Dendritic cell treated with granulocyte-macrophage colony-stimulating factor and Interleukin-4, amounts not matched to agents 40 ng/mL and 50 ng/mL, for 4 days (primary cell): ENCODE measurements at regions not wholly inside any gene's neighbourhood (a gene's known extent, or its start where the extent isn't known, plus 50 kb on each side); places are given as distances from the start of the nearest gene placed in this dataset.
A peak's percentile ranks its signal among the peaks of the same experiment; 100 is the strongest.

Experiments used
- H3K27ac Mint-ChIP-seq: one replicate; pipeline ENCODE4 v1.8.0; 2022; ENCODE audit warnings: mild to moderate bottlenecking, mixed read lengths
- H3K27me3 Mint-ChIP-seq: one replicate; pipeline ENCODE4 v1.8.0; 2022; ENCODE audit warnings: mild to moderate bottlenecking, mixed read lengths
- H3K36me3 Mint-ChIP-seq: one replicate; pipeline ENCODE4 v1.8.0; 2022; ENCODE audit warnings: low read depth, mixed read lengths
- H3K4me1 Mint-ChIP-seq: one replicate; pipeline ENCODE4 v1.8.0; 2022; ENCODE audit warnings: low read depth, mixed read lengths
- H3K4me3 Mint-ChIP-seq: one replicate; pipeline ENCODE4 v1.8.0; 2022; ENCODE audit warnings: mild to moderate bottlenecking, moderate library complexity, mixed read lengths
- H3K9me3 Mint-ChIP-seq: one replicate; pipeline ENCODE4 v1.8.0; 2022; ENCODE audit warnings: mixed read lengths
- intact Hi-C: fragments of 100-400 bp; cut with micrococcal nuclease; formaldehyde crosslinking; loops from one replicate; pipeline ENCODE4 v1.15.0; 2022

GRCh38 chr10:42997151-42997848 lies 79.6 kb upstream of the RET start:
- Mint-ChIP-seq H3K4me1 (no peaks in the 10 kb centered on the region), H3K27me3 (no peaks in the 10 kb centered on the region), H3K9me3 (no peaks in the 10 kb centered on the region), H3K36me3 (no peaks in the 10 kb centered on the region), H3K4me3 (no peak overlapping the region), H3K27ac (no peak overlapping the region)
- intact Hi-C loops: no loop called here

GRCh38 chr10:42997849-42998165 lies 79.1 kb upstream of the RET start:
- Mint-ChIP-seq H3K27me3 (no peaks in the 10 kb centered on the region), H3K9me3 (no peaks in the 10 kb centered on the region), H3K4me1 (no peaks in the 10 kb centered on the region), H3K36me3 (no peaks in the 10 kb centered on the region), H3K27ac (no peak overlapping the region), H3K4me3 (no peak overlapping the region)
- intact Hi-C loops: no loop called here

- H3K36me3 Mint-ChIP-seq: no peaks in the 10 kb centered on the region
- no peak overlapping the region for H3K4me3 Mint-ChIP-seq
- intact Hi-C loops: no loop called here
- no peak overlapping the region for H3K27ac Mint-ChIP-seq
- H3K4me1 Mint-ChIP-seq: no peaks in the 10 kb centered on the region
- no peaks in the 10 kb centered on the region for H3K9me3 Mint-ChIP-seq
- H3K27me3 Mint-ChIP-seq: no peaks in the 10 kb centered on the region
Observed at GRCh38 chr10:42998481-42999384, 78.1 kb upstream of the RET start.

GRCh38 chr10:42999385-43000020 lies 77.4 kb upstream of the RET start:
- H3K4me1 Mint-ChIP-seq: no peaks in the 10 kb centered on the region
- no peaks in the 10 kb centered on the region for H3K9me3 Mint-ChIP-seq
- no peak overlapping the region for H3K4me3 Mint-ChIP-seq
- intact Hi-C loops: no loop called here
- H3K36me3 Mint-ChIP-seq: no peaks in the 10 kb centered on the region
- no peak overlapping the region for H3K27ac Mint-ChIP-seq
- H3K27me3 Mint-ChIP-seq: no peaks in the 10 kb centered on the region

- H3K4me3 Mint-ChIP-seq: no peak overlapping the region
- no peaks in the 10 kb centered on the region for H3K27me3 Mint-ChIP-seq
- intact Hi-C loops: no loop called here
- H3K4me1 Mint-ChIP-seq: no peaks in the 10 kb centered on the region
- no peaks in the 10 kb centered on the region for H3K9me3 Mint-ChIP-seq
- H3K36me3 Mint-ChIP-seq: no peaks in the 10 kb centered on the region
- H3K27ac Mint-ChIP-seq: no peak overlapping the region
Observed at GRCh38 chr10:43000021-43000411, 76.9 kb upstream of the RET start.

- H3K4me1 Mint-ChIP-seq: no peaks in the 10 kb centered on the region
- no peak overlapping the region for H3K27ac Mint-ChIP-seq
- no peaks in the 10 kb centered on the region for H3K9me3 Mint-ChIP-seq
- no peaks in the 10 kb centered on the region for H3K36me3 Mint-ChIP-seq
- no peak overlapping the region for H3K4me3 Mint-ChIP-seq
- intact Hi-C loops: no loop called here
- no peaks in the 10 kb centered on the region for H3K27me3 Mint-ChIP-seq
Observed at GRCh38 chr10:43000651-43001426, 76.0 kb upstream of the RET start.

- intact Hi-C loops: no loop called here
- H3K36me3 Mint-ChIP-seq: no peaks in the 10 kb centered on the region
- H3K4me3 Mint-ChIP-seq: no peak overlapping the region
- no peaks in the 10 kb centered on the region for H3K27me3 Mint-ChIP-seq
- H3K4me1 Mint-ChIP-seq: no peaks in the 10 kb centered on the region
- H3K9me3 Mint-ChIP-seq: no peaks in the 10 kb centered on the region
- H3K27ac Mint-ChIP-seq: no peak overlapping the region
Observed at GRCh38 chr10:43001427-43001795, 75.5 kb upstream of the RET start.

GRCh38 chr10:43002596-43002995 lies 74.3 kb upstream of the RET start:
- intact Hi-C loops: no loop called here
- Mint-ChIP-seq H3K36me3 (no peaks in the 10 kb centered on the region), H3K4me1 (no peaks in the 10 kb centered on the region), H3K27me3 (no peaks in the 10 kb centered on the region), H3K9me3 (no peaks in the 10 kb centered on the region), H3K4me3 (no peak overlapping the region), H3K27ac (no peak overlapping the region)

- H3K27me3 Mint-ChIP-seq: no peaks in the 10 kb centered on the region
- no peaks in the 10 kb centered on the region for H3K9me3 Mint-ChIP-seq
- intact Hi-C loops: no loop called here
- H3K4me1 Mint-ChIP-seq: no peaks in the 10 kb centered on the region
- no peak overlapping the region for H3K4me3 Mint-ChIP-seq
- no peak overlapping the region for H3K27ac Mint-ChIP-seq
- no peaks in the 10 kb centered on the region for H3K36me3 Mint-ChIP-seq
Observed at GRCh38 chr10:43006490-43006889, 70.4 kb upstream of the RET start.

- H3K27ac Mint-ChIP-seq: peak overlapping the region; percentile 34
- no peaks in the 10 kb centered on the region for H3K36me3 Mint-ChIP-seq
- intact Hi-C loops: no loop called here
- H3K4me3 Mint-ChIP-seq: no peak overlapping the region
- no peaks in the 10 kb centered on the region for H3K27me3 Mint-ChIP-seq
- peaks cover 10% of the 10 kb centered on the region for H3K4me1 Mint-ChIP-seq
- H3K9me3 Mint-ChIP-seq: peaks cover 8% of the 10 kb centered on the region
Observed at GRCh38 chr10:43012578-43012977, 64.3 kb upstream of the RET start.

GRCh38 chr10:43013065-43013464 lies 63.8 kb upstream of the RET start:
- intact Hi-C loops: no loop called here
- H3K27ac Mint-ChIP-seq: peak overlapping the region; percentile 34
- peaks cover 10% of the 10 kb centered on the region for H3K4me1 Mint-ChIP-seq
- H3K36me3 Mint-ChIP-seq: no peaks in the 10 kb centered on the region
- peaks cover 8% of the 10 kb centered on the region for H3K9me3 Mint-ChIP-seq
- H3K27me3 Mint-ChIP-seq: no peaks in the 10 kb centered on the region
- H3K4me3 Mint-ChIP-seq: no peak overlapping the region

- no peak overlapping the region for H3K27ac Mint-ChIP-seq
- no peaks in the 10 kb centered on the region for H3K4me1 Mint-ChIP-seq
- intact Hi-C loops: no loop called here
- no peaks in the 10 kb centered on the region for H3K9me3 Mint-ChIP-seq
- H3K36me3 Mint-ChIP-seq: no peaks in the 10 kb centered on the region
- H3K4me3 Mint-ChIP-seq: no peak overlapping the region
- H3K27me3 Mint-ChIP-seq: no peaks in the 10 kb centered on the region
Observed at GRCh38 chr10:43024524-43024923, 52.3 kb upstream of the RET start.

GRCh38 chr10:43024942-43025700 lies 51.7 kb upstream of the RET start:
- no peaks in the 10 kb centered on the region for H3K27me3 Mint-ChIP-seq
- no peaks in the 10 kb centered on the region for H3K36me3 Mint-ChIP-seq
- no peak overlapping the region for H3K27ac Mint-ChIP-seq
- no peaks in the 10 kb centered on the region for H3K9me3 Mint-ChIP-seq
- intact Hi-C loops: no loop called here
- H3K4me1 Mint-ChIP-seq: no peaks in the 10 kb centered on the region
- no peak overlapping the region for H3K4me3 Mint-ChIP-seq
